ENCODE measurements at regions not wholly inside any gene's neighbourhood (a gene's known extent, or its start where the extent isn't known, plus 50 kb on each side); places are given as distances from the start of the nearest gene placed in this dataset.

DNA sequence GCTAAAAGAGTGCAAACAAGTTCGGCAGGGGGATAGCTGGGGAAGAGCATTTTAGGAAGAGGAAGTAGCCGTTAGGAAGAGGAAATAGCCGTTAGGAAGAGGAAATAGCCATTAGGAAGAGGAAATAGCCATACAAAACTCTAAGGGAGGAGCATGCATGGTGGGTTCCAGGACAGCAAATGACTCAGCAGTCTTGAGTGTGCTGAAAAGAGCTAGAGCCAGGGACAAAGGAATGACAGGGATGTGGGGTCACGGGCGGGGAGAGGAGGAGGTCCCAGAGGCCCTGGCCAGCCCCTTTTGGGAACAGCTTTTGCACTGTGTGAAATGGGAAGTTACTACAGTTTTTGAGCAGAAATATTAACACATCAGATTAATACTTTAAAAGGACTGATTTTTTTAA is 882.6 kb downstream of the TRIML1 start:
- Histone ChIP-seq H3K27ac (no peak overlapping the region), H3K4me1 (no peaks in the 10 kb centered on the region), H3K36me3 (no peaks in the 10 kb centered on the region), H3K9me3 (peaks cover 0 to 3% (median 0%) of the 10 kb centered on the region in 11 donors), H3K4me3 (no peak overlapping the region), H3K27me3 (no peaks in the 10 kb centered on the region)
- DNase-seq (no peak), ATAC-seq (no peak)
- TF ChIP-seq, protein P1, sequence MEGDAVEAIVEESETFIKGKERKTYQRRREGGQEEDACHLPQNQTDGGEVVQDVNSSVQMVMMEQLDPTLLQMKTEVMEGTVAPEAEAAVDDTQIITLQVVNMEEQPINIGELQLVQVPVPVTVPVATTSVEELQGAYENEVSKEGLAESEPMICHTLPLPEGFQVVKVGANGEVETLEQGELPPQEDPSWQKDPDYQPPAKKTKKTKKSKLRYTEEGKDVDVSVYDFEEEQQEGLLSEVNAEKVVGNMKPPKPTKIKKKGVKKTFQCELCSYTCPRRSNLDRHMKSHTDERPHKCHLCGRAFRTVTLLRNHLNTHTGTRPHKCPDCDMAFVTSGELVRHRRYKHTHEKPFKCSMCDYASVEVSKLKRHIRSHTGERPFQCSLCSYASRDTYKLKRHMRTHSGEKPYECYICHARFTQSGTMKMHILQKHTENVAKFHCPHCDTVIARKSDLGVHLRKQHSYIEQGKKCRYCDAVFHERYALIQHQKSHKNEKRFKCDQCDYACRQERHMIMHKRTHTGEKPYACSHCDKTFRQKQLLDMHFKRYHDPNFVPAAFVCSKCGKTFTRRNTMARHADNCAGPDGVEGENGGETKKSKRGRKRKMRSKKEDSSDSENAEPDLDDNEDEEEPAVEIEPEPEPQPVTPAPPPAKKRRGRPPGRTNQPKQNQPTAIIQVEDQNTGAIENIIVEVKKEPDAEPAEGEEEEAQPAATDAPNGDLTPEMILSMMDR (IDR thresholded peaks at IDR 0.05) = no peak
- WGBS, 2 donors = 46 to 64% methylated on average over 5 of the region's 5 CpGs
- intact Hi-C loops (cut with DNase I) = no loop called here

DNA sequence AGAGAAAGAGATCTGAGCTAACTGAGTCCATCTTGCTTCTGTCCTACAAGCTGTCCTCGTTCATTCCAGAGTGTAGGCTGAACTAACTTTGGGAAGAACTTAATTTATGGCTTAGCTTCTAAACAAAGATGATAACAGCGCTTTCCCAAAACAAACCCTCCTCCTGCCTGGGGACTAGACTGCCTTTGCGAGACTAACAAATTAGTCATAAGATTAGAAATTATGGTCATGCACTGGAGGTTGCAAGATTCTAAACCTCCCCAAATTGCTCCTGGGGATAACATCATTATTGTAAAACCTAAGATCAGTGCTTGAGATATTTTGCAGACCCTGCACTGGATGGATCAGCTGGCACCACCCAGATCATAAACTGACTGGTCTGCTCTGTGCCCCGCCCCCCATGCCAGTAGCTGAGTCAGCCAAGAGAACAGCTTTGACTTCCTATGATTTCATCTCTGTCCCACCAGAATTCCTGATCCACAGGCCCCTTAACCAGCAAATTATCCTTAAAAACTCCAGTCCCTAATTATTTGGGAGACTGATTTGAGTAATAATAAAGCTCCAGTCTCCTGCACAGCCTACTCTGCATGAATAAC is 883.3 kb downstream of the TRIML1 start:
- intact Hi-C loops (cut with DNase I) = no loop called here
- TF ChIP-seq, protein P1 (IDR thresholded peaks at IDR 0.05) = no peak
- H3K4me1 ChIP-seq = no peaks in the 10 kb centered on the region
- H3K4me3 ChIP-seq = no peak overlapping the region
- no peak for DNase-seq
- no peaks in the 10 kb centered on the region for H3K36me3 ChIP-seq
- no peaks in the 10 kb centered on the region for H3K27me3 ChIP-seq
- H3K9me3 ChIP-seq = peaks cover 0 to 3% (median 0%) of the 10 kb centered on the region in 11 donors
- 73% methylated on average over 4 of the region's 4 CpGs for WGBS, 2 donors
- H3K27ac ChIP-seq = no peak overlapping the region
- ATAC-seq = no peak

DNA sequence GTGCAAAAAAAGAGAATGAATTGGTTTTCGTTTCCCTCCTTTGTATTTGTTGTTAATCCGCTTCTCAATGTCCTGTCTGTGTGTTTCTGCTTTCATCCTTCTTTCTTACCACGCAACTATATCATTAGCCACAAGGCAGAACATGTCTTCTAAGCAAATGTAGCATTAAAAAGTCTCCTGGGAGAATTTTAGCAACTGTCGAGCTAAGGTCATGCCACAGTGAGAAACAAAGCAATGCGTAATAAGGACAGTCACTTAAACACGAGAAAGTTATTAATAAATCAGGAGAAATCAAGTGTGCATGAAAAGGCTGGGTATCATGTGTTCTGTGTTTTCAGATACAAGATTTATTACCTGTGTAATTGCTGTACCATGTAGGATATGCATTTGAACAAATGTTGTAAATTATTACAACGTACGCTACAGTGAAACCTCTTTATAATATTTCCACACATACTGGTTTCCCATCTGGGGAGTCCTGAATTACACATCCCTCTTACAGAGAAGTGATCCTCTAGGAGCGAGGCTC is 890.8 kb downstream of the TRIML1 start:
- intact Hi-C loops (cut with DNase I) = no loop called here

DNA sequence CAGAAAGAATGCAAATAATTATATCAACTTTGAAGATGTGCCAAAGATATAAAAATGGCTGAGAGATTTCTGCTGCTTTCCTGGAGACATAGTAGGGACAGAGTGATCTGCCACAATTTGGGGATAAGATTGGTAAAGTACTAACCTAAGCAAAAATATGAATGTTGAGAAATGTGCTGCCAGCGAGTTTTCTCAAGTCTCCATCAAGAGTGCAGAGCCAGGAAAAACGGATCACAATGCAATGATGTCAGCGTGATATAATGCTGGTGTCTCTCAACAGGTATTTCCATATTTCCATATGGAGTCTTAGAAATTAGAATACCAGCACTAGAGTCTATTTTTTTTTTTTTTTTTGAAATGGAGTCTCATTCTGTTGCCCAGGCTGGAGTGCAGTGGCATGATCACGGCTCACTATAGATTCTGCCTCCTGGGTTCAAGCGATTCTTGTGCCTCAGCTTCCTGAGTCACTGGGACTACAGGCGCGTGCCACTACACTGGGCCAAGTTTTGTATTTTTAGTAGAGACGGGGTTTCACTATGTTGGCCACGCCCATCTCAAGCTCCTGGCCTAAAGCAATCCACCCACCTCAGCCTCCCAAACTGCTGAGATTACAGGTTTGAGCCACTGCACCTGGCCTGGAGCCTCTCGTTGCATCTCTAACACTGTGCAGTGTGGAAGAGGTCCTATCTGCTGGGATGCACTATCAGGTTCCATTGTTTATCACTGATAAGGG is 893.5 kb downstream of the TRIML1 start:
- ATAC-seq (no peak), DNase-seq (no peak)
- no peaks in the 10 kb centered on the region for H3K4me1 ChIP-seq
- TF ChIP-seq, protein P1 (IDR thresholded peaks at IDR 0.05) = no peak
- WGBS, 2 donors = 80 to 88% methylated on average over 10 of the region's 10 CpGs
- no peaks in the 10 kb centered on the region for H3K27me3 ChIP-seq
- no peak overlapping the region for H3K4me3 ChIP-seq
- intact Hi-C loops (cut with DNase I) = no loop called here
- H3K9me3 ChIP-seq = no peaks in the 10 kb centered on the region
- H3K36me3 ChIP-seq = no peaks in the 10 kb centered on the region
- H3K27ac ChIP-seq = no peak overlapping the region

More for the DNA sequence above, 890.8 kb downstream of the TRIML1 start:
- DNase-seq (no peak), ATAC-seq (no peak)
- H3K4me3 ChIP-seq = no peak overlapping the region
- TF ChIP-seq, protein P1 (IDR thresholded peaks at IDR 0.05) = no peak
- H3K27ac ChIP-seq = no peak overlapping the region
- H3K9me3 ChIP-seq = no peaks in the 10 kb centered on the region
- no peaks in the 10 kb centered on the region for H3K4me1 ChIP-seq
- H3K36me3 ChIP-seq = no peaks in the 10 kb centered on the region
- H3K27me3 ChIP-seq = no peaks in the 10 kb centered on the region
- WGBS, 2 donors = 78 to 82% methylated on average over 9 of the region's 9 CpGs
